ENCODE measurements at regions not wholly inside any gene's neighbourhood (a gene's known extent, or its start where the extent isn't known, plus 50 kb on each side); places are given as distances from the start of the nearest gene placed in this dataset.

DNA sequence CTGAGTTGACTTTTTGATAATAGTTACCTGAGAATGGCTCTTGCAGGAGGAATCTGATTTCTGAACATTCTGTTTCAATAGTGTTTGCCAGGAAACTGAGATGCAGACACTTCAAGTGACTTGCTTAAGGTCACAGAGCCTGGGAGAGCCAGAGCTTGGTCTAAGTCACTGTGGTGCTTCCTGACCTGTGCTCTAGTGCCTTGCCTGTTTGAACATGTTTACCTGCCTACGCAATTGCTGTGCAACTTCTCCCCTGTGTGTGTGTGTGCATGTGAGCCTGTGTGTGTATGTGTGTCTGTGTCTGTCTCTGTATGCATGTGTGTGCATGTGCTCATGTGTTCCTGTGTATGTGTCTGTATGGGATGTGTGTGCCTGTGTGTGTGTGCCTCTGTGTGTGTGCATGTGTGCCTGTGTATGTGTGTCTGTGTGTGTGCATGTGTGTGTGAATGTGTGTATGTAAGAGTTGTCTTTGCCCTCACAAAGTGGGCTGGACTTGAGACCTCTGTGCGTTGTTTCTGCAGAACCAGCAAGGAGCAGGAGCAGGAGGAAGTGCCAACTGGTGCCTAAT lies 185.8 kb downstream of the GADD45G start:
- no peaks in the 10 kb centered on the region for H3K27me3 ChIP-seq (replicated peaks; ENCODE audit: insufficient read depth, low read depth, low read length, poor library complexity)
- TF ChIP-seq, protein P1, sequence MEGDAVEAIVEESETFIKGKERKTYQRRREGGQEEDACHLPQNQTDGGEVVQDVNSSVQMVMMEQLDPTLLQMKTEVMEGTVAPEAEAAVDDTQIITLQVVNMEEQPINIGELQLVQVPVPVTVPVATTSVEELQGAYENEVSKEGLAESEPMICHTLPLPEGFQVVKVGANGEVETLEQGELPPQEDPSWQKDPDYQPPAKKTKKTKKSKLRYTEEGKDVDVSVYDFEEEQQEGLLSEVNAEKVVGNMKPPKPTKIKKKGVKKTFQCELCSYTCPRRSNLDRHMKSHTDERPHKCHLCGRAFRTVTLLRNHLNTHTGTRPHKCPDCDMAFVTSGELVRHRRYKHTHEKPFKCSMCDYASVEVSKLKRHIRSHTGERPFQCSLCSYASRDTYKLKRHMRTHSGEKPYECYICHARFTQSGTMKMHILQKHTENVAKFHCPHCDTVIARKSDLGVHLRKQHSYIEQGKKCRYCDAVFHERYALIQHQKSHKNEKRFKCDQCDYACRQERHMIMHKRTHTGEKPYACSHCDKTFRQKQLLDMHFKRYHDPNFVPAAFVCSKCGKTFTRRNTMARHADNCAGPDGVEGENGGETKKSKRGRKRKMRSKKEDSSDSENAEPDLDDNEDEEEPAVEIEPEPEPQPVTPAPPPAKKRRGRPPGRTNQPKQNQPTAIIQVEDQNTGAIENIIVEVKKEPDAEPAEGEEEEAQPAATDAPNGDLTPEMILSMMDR (conservative IDR thresholded peaks at IDR 0.05; ENCODE audit: low read depth, low read length), result no peak
- TF ChIP-seq EZH2 (IDR thresholded peaks at IDR 0.05; ENCODE audit: borderline replicate concordance, low read depth, low read length, poor library complexity, severe bottlenecking), result no peak
- no peak overlapping the region for H3K27ac ChIP-seq (ENCODE audit: low read depth, low read length, poor library complexity, severe bottlenecking)
- no peaks in the 10 kb centered on the region for H3K9me3 ChIP-seq (ENCODE audit: low read depth, low read length, poor library complexity, severe bottlenecking)
- intact Hi-C loops (cut with micrococcal nuclease; ENCODE audit: unreplicated experiment), result no loop called here
- no peaks in the 10 kb centered on the region for H3K4me1 ChIP-seq (ENCODE audit: insufficient read depth, low read length, poor library complexity, severe bottlenecking)
- CTCF ChIA-PET, result no interaction called here
- H3K36me3 ChIP-seq (ENCODE audit: insufficient read depth, low read length, poor library complexity, severe bottlenecking), result no peaks in the 10 kb centered on the region
- BruUV-seq (replicated peaks), result no TSS peak
- H3K4me3 ChIP-seq (ENCODE audit: low read depth, low read length, poor library complexity, severe bottlenecking), result no peak overlapping the region
- POLR2A ChIA-PET (ENCODE audit: low non-redundant PET), result interaction anchor here (0.8 kb wide), 1 partner anchor 23 kb away, joined by 3 read pairs; no protein-coding TSS in a partner anchor
- no peak for DNase-seq (ENCODE audit: low spot score)

DNA sequence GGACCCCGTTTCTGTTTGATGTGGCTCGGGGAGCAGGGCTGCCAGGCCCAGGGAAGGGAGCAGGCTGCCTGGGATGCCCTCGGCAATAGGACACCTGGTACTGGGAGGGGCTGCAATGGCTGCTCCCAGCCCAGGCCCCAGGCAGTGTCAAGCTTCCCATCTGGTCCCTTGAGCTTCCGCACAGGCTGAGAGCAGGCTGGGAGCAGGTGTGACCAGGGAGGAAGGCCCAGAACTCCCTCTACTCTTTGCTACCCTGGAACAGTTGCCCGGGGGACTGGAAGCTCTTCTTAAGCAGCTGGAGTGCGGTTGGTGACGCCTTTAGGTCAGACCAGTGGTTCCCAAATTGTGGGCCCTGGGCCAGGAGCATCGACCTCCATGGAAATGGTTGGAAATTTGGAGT lies 186.9 kb downstream of the GADD45G start:
- ChIA-PET POLR2A (ENCODE audit: low non-redundant PET) (no interaction called here), CTCF (no interaction called here)
- no peak for TF ChIP-seq EZH2 (IDR thresholded peaks at IDR 0.05; ENCODE audit: borderline replicate concordance, low read depth, low read length, poor library complexity, severe bottlenecking)
- H3K36me3 ChIP-seq (ENCODE audit: insufficient read depth, low read length, poor library complexity, severe bottlenecking), result no peaks in the 10 kb centered on the region
- H3K4me1 ChIP-seq (ENCODE audit: insufficient read depth, low read length, poor library complexity, severe bottlenecking), result no peaks in the 10 kb centered on the region
- no peak overlapping the region for H3K4me3 ChIP-seq (ENCODE audit: low read depth, low read length, poor library complexity, severe bottlenecking)
- no peak for DNase-seq (ENCODE audit: low spot score)
- H3K9me3 ChIP-seq (ENCODE audit: low read depth, low read length, poor library complexity, severe bottlenecking), result no peaks in the 10 kb centered on the region
- intact Hi-C loops (cut with micrococcal nuclease; ENCODE audit: unreplicated experiment), result no loop called here
- BruUV-seq (replicated peaks), result no TSS peak
- H3K27me3 ChIP-seq (replicated peaks; ENCODE audit: insufficient read depth, low read depth, low read length, poor library complexity), result no peaks in the 10 kb centered on the region
- no peak overlapping the region for H3K27ac ChIP-seq (ENCODE audit: low read depth, low read length, poor library complexity, severe bottlenecking)

DNA sequence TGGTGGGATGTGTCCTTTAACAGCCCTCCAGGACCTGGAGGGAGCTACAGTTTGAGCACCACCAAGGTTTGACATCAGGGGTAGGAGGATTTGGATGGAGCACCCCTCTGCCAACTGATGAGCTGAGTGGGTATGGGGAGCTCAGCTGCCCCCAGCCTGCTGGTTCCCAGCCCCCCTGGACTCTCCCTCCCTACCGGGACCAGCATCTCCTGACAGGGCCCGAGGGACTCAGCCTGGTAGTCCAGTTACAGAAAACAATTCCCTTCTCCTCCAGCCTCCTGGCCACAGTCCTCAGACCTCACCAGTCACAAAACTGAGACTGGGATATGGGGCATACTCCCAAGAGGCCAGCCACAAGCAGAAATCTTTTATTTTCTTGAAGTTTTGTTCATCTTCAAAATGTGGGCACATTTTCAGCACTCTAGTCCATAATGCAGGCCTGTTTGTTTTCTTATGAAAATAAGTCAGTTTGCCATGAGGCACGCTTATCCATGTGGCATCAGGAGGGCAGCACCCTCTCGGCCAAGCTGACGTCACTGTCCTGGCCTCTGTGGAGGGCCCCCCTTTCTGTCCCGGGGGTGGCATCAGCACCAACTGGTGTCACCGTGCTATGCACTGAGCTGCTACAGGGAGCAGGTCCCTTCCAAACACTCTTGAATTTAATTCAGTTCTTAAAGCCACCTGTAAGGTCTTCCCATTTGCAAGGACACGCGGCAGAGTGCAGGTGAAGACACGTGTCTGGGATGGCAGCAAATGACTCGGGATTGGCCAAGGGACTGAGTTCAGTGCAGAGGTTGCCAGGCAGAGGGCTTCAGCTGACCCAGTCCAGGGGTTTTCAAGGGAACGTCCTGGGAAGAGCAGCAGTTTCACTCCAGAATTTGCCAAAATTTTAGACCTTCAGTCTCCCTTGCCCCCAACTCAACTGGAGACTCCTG lies 187.6 kb downstream of the GADD45G start:
- POLR2A ChIA-PET (ENCODE audit: low non-redundant PET), result no interaction called here
- no peaks in the 10 kb centered on the region for H3K36me3 ChIP-seq (ENCODE audit: insufficient read depth, low read length, poor library complexity, severe bottlenecking)
- no TSS peak for BruUV-seq (replicated peaks)
- intact Hi-C loops (cut with micrococcal nuclease; ENCODE audit: unreplicated experiment), result no loop called here
- H3K4me3 ChIP-seq (ENCODE audit: low read depth, low read length, poor library complexity, severe bottlenecking), result no peak overlapping the region
- H3K9me3 ChIP-seq (ENCODE audit: low read depth, low read length, poor library complexity, severe bottlenecking), result no peaks in the 10 kb centered on the region
- H3K4me1 ChIP-seq (ENCODE audit: insufficient read depth, low read length, poor library complexity, severe bottlenecking), result no peaks in the 10 kb centered on the region
- H3K27me3 ChIP-seq (replicated peaks; ENCODE audit: insufficient read depth, low read depth, low read length, poor library complexity), result no peaks in the 10 kb centered on the region
- CTCF ChIA-PET, result no interaction called here
- no peak for DNase-seq (ENCODE audit: low spot score)
- H3K27ac ChIP-seq (ENCODE audit: low read depth, low read length, poor library complexity, severe bottlenecking), result no peak overlapping the region
- TF ChIP-seq, protein P1 (conservative IDR thresholded peaks at IDR 0.05; ENCODE audit: low read depth, low read length), result no peak
- no peak for TF ChIP-seq EZH2 (IDR thresholded peaks at IDR 0.05; ENCODE audit: borderline replicate concordance, low read depth, low read length, poor library complexity, severe bottlenecking)
